ENCODE measurements at regions not wholly inside any gene's neighbourhood (a gene's known extent, or its start where the extent isn't known, plus 50 kb on each side); places are given as distances from the start of the nearest gene placed in this dataset.

- ATAC-seq (no peak), DNase-seq (no peak)
- Histone ChIP-seq H3K4me1 (no peaks in the 10 kb centered on the region), H3K27me3 (no peaks in the 10 kb centered on the region), H3K9me3 (no peaks in the 10 kb centered on the region), H3K36me3 (no peaks in the 10 kb centered on the region), H3K4me3 (no peak overlapping the region), H3K27ac (no peak overlapping the region)
- TF ChIP-seq, protein P1, sequence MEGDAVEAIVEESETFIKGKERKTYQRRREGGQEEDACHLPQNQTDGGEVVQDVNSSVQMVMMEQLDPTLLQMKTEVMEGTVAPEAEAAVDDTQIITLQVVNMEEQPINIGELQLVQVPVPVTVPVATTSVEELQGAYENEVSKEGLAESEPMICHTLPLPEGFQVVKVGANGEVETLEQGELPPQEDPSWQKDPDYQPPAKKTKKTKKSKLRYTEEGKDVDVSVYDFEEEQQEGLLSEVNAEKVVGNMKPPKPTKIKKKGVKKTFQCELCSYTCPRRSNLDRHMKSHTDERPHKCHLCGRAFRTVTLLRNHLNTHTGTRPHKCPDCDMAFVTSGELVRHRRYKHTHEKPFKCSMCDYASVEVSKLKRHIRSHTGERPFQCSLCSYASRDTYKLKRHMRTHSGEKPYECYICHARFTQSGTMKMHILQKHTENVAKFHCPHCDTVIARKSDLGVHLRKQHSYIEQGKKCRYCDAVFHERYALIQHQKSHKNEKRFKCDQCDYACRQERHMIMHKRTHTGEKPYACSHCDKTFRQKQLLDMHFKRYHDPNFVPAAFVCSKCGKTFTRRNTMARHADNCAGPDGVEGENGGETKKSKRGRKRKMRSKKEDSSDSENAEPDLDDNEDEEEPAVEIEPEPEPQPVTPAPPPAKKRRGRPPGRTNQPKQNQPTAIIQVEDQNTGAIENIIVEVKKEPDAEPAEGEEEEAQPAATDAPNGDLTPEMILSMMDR (IDR thresholded peaks at IDR 0.05): no peak
- intact Hi-C loops (cut with DNase I): no loop called here
Observed at GRCh38 chr5:8953911-8954438, 591.9 kb downstream of the SEMA5A start.

DNA sequence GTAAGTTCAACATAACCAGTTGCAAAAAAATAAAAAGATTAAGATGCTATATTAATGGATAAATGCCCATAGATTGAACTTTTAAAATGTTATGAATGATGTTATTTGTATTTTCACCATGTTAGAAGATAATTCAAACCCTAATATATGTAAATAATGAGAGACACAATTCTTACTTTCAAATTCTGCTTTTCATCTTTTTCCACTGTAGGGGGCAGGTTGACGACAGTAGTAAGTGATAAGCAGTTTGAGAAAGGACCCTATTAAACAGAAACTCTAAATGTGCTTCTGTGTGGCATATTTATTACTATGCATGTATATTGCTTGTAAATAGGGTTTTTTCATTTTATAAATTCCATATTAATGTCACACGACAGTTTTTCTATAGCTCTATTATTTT is 591.1 kb downstream of the SEMA5A start:
- Histone ChIP-seq H3K4me3 (no peak overlapping the region), H3K27ac (no peak overlapping the region), H3K9me3 (no peaks in the 10 kb centered on the region), H3K36me3 (no peaks in the 10 kb centered on the region), H3K4me1 (no peaks in the 10 kb centered on the region), H3K27me3 (no peaks in the 10 kb centered on the region)
- ATAC-seq (no peak), DNase-seq (no peak)
- TF ChIP-seq, protein P1 (IDR thresholded peaks at IDR 0.05): no peak
- intact Hi-C loops (cut with DNase I): no loop called here

DNA sequence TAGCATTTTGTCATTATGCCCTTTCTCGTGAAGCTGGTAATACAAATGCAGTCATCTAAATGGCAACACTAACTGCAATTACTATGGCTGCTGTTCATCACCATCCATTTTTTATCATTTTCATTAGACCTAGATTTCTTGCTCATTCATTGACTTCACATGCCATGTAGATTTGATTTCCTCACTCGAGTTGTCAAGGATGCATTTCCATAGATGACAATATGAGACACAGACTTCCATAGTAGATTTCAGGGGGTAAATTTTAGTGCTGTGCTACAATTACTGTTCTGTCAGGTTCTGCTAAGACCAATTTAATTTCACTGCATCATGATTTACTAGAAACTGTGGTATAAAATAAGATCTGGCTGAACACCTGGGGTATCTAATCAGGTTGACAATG is 589.2 kb downstream of the SEMA5A start:
- ATAC-seq (no peak), DNase-seq (no peak)
- H3K36me3 ChIP-seq: no peaks in the 10 kb centered on the region
- no peak overlapping the region for H3K4me3 ChIP-seq
- TF ChIP-seq, protein P1 (IDR thresholded peaks at IDR 0.05): no peak
- no peaks in the 10 kb centered on the region for H3K9me3 ChIP-seq
- H3K27me3 ChIP-seq: no peaks in the 10 kb centered on the region
- intact Hi-C loops (cut with DNase I): no loop called here
- no peak overlapping the region for H3K27ac ChIP-seq
- no peaks in the 10 kb centered on the region for H3K4me1 ChIP-seq

GRCh38 chr5:8958602-8959001 is 587.3 kb downstream of the SEMA5A start:
- Histone ChIP-seq H3K36me3 (no peaks in the 10 kb centered on the region), H3K27ac (no peak overlapping the region), H3K9me3 (no peaks in the 10 kb centered on the region), H3K27me3 (no peaks in the 10 kb centered on the region), H3K4me1 (no peaks in the 10 kb centered on the region), H3K4me3 (no peak overlapping the region)
- intact Hi-C loops (cut with DNase I): no loop called here
- TF ChIP-seq, protein P1 (IDR thresholded peaks at IDR 0.05): no peak
- no peak for ATAC-seq
- no peak for DNase-seq

GRCh38 chr5:8961219-8961618 is 584.7 kb downstream of the SEMA5A start:
- TF ChIP-seq, protein P1 (IDR thresholded peaks at IDR 0.05): no peak
- ATAC-seq (no peak), DNase-seq (no peak)
- intact Hi-C loops (cut with DNase I): no loop called here
- Histone ChIP-seq H3K4me1 (no peaks in the 10 kb centered on the region), H3K27ac (no peak overlapping the region), H3K27me3 (no peaks in the 10 kb centered on the region), H3K36me3 (no peaks in the 10 kb centered on the region), H3K9me3 (no peaks in the 10 kb centered on the region), H3K4me3 (no peak overlapping the region)

GRCh38 chr5:8961956-8962355 is 583.9 kb downstream of the SEMA5A start:
- no peaks in the 10 kb centered on the region for H3K27me3 ChIP-seq
- no peaks in the 10 kb centered on the region for H3K36me3 ChIP-seq
- H3K4me3 ChIP-seq: no peak overlapping the region
- TF ChIP-seq, protein P1 (IDR thresholded peaks at IDR 0.05): no peak
- intact Hi-C loops (cut with DNase I): no loop called here
- no peaks in the 10 kb centered on the region for H3K4me1 ChIP-seq
- no peaks in the 10 kb centered on the region for H3K9me3 ChIP-seq
- ATAC-seq (no peak), DNase-seq (no peak)
- no peak overlapping the region for H3K27ac ChIP-seq
